ENCODE measurements at regions not wholly inside any gene's neighbourhood (a gene's known extent, or its start where the extent isn't known, plus 50 kb on each side); places are given as distances from the start of the nearest gene placed in this dataset.
A peak's percentile ranks its signal among the peaks of the same experiment; 100 is the strongest.

DNA sequence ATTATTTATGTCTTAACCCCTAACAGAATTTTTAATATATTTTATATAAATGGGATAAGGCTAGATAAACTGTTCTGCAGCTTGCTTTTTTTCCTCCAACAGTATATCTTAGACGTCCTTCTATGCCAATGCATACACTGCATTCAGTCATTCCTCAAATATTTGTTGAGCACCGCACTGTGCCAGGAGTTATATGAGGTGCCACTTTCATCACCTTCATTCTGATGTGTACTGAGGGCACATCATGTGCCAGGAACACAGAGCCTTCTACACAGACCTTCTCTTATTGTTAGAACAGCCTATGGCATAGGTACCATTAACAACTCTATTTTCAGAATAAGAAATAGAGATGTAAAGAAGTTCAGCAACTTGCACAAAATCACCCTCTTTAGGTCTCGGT lies 570.1 kb downstream of the CDK5RAP2 start:
- no peak for DNase-seq (ENCODE audit: low read depth in 3 of 3)

DNA sequence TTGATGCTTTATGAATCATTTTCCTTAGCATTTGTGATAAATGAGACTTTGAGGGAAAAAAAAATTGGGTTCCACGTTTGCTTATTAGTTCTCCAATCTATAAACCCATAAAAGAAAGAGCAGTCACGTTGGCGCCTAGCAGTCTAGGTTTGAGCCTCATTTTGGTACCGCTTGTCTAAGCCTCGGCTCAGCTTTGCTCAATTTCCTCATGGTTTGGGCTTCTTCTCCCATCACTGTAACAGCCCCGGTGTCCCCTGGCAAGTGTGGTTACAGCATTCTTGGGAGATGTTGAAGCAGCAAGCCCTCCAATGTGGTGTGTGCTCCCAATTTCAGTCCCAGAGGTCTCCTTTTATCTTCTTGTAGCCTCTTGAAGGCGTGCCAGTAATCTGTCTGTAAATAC lies 578.4 kb downstream of the CDK5RAP2 start:
- DNase-seq (ENCODE audit: low read depth in 3 of 3): no peak

DNA sequence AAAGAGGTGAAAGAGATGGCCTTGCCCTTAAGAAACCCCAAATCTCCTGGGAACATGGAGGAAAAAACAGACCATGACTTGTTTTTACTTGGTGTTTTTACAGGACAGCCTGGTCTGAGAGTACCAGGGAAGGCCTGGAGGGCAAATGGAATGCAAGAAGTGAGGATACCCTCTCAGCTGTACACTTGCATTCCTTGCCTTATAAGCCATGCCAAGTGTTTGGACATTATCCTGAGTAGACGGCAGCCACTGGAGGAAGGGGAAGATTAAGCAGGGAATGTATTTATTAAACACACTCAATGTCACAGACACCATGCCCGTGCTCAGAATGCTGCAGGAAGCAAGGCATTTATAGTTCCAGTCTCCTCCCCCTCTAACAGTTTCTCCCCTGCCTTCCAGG lies 581.4 kb downstream of the CDK5RAP2 start:
- no peak for DNase-seq (ENCODE audit: low read depth in 3 of 3)

DNA sequence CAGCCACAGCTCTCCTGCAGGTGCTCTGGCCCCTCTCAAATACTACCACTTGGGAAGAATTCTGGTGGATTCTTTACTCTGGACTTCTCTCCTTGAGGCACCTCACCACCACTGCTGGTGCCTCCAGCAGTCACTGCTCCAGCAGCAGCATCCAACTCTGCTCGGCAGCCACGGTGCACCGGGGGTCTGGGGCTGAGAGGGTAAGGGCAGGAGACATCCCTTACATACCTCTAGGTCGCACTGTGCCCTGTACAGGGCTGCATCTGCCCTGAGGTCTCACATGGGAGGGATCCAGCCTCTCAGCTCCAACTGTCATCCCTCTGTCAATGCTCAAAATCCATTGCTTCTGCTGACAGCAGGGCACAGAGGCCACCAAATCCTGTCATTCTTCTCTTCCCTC lies 588.2 kb downstream of the CDK5RAP2 start:
- DNase-seq (ENCODE audit: low read depth in 3 of 3): no peak

GRCh38 chr9:119986713-119987112 lies 593.3 kb downstream of the CDK5RAP2 start:
- no peak for DNase-seq (ENCODE audit: low read depth in 3 of 3)

- DNase-seq (ENCODE audit: low read depth in 3 of 3): no peak
These were observed 593.8 kb downstream of the CDK5RAP2 start for GRCh38 chr9:119986205-119986604.

DNA sequence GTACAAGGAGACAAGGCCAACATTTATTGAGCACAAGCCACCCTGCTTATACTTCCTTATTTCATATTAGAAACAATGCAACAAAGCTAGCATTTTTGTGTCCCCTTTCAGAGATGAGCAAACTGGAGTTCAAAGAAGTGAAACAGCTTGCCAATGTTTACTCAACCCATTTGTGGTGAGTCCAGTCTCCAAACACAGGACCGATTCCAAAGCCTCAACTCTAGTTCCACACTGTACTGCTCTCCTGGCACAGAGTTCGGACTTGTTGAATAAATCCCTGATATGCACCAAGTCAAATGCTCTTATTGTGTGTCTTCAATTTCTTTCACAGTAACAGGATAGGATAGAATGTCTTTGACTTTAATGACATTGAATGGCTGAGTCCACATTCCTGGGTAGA lies 604.8 kb upstream of the BRINP1 start:
- no peak for DNase-seq (ENCODE audit: low read depth in 3 of 3)

DNA sequence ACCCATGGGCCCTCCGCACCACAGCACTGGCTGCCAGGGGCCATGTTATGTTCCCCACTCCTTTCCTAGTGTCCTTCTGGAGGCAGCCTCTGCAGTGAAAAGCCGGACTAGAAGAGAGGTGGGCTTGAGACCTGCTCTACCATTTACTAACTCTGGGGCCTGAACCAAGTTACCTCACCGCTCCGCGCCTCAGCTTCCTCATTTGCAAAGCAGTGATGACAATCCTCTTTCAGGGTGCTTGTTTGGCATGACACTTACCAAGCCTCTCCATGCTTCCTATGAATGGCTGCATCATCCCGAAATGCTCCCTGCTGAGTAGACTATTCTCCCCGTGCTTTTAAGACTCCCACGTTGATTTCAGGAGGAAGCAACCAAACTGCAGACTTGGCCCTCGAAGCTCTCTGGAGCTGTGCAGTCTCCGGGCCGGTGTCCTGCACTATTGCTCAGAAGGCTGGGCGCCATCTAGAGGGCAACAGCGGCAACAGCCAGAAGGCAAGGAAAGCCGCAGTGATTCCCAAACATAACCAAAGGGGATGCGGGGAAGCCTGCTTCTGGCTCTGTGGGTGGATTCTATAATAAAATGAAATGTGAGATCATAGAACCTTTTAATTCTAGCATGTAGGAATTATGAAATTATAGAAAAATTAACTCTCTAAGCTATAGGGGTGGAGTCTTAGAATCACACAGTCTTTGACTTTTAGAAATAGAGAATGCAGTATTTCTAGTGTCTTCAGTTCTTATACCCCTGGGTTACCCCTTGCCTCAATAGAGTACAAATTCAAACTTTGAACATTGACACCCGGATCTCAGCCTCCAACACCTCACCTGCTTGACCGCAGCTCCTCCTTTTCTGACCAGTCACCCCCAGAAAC lies 599.8 kb upstream of the BRINP1 start:
- peak in 1 of 3 experiments; percentile 13 for DNase-seq (ENCODE audit: low read depth in 3 of 3)

- DNase-seq (ENCODE audit: low read depth in 3 of 3): no peak
These were observed 598.8 kb upstream of the BRINP1 start for GRCh38 chr9:119967867-119968535.

GRCh38 chr9:119963798-119964372 lies 594.6 kb upstream of the BRINP1 start:
- no peak for DNase-seq (ENCODE audit: low read depth in 3 of 3)

- no peak for DNase-seq (ENCODE audit: low read depth in 3 of 3)
These were observed 594.1 kb upstream of the BRINP1 start for GRCh38 chr9:119963258-119963797.

DNA sequence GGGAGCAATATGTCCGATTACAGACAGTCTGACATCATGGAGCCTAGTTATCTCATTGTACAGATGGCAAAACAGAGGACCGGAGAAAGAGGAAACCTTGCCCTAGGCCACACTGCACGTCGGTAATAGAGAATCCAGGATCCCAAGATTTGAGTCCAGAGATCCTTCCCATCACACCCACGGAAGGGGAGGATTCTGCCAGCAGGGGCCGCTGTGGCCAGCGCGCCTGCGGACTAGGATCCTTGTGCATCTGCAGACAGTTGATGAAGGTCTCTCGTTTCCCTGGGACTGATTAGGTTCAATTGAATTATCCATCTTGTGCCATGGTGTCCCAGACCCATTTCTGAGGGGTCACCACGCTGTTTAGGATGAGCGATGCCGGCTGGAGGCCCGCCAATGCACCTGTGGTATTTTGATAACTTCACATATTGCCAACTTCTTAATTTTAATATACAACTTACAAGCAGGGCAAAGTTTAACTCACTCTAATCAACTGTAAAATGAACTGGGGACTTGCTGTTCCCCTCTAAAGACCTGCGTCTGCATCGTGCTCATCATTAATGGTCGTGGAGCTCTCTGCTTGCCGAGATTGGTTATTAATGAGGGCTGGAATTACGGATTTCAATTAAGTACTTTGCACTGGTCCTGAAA lies 592.7 kb upstream of the BRINP1 start:
- DNase-seq (ENCODE audit: low read depth in 3 of 3): no peak

GRCh38 chr9:119959846-119960545 lies 590.8 kb upstream of the BRINP1 start:
- DNase-seq (ENCODE audit: low read depth in 3 of 3): no peak

DNA sequence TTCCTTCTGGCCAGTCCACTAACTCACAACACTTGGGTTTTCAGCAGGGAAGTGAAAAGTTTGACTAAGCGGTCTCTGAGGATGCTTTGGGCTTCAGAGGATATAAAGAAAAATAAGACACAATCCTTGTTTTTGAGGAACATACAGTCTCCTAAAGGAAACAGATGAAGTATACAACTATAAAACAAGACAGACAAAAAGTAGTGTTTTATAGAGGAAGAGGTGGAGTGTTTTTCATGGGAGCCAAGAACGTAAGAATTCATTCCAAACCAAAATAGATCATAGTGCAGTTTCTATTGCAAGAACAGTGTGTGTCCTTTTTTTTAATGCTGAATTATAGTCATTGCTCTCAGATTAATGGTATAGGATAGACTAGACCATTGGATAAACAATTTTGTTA lies 586.9 kb upstream of the BRINP1 start:
- no peak for DNase-seq (ENCODE audit: low read depth in 3 of 3)

GRCh38 chr9:119955276-119955675 lies 586.0 kb upstream of the BRINP1 start:
- DNase-seq (ENCODE audit: low read depth in 3 of 3): no peak

DNA sequence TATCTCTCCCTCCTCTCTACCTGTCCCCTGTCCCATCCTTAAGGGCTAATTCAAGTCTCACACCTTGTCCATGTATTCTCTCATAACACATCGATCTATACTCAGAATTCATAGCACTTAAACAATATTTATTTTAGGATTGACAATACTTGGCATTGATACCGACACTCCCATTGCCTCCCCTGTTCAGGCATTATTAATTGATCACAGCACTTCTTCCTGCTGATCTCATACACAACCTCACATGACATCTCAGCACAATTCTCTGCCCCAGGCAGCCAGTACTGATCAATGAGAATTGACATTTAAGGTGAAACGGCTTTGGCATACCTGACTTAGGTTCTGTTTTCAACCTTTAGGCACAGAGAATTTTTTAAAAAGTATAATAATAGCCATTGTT lies 582.4 kb upstream of the BRINP1 start:
- DNase-seq (ENCODE audit: low read depth in 3 of 3): no peak

GRCh38 chr9:119951090-119951489 lies 581.9 kb upstream of the BRINP1 start:
- no peak for DNase-seq (ENCODE audit: low read depth in 3 of 3)

DNA sequence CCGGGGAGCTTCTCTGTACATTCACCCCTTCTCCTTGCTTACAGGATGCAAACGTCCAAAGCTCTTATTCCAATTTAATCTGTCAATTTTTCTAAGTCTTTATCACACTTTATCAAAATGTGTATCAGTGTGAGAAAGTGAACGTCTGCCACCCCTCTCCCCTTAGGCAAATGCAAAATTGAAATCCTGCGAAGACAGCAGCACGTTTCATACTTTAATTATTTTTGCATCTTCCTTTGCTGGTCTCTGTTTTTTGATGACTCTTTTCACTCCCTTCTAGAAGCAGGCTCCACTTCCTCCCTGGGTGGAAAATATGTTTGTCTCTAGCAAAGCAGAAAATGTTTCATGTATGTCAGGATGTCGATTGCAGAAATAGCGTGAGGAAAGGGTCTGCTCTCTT lies 576.5 kb upstream of the BRINP1 start:
- no peak for DNase-seq (ENCODE audit: low read depth in 3 of 3)

GRCh38 chr9:119941091-119941490 lies 571.9 kb upstream of the BRINP1 start:
- no peak for DNase-seq (ENCODE audit: low read depth in 3 of 3)

GRCh38 chr9:119938871-119939270 lies 569.6 kb upstream of the BRINP1 start:
- DNase-seq (ENCODE audit: low read depth in 3 of 3): no peak

GRCh38 chr9:119934497-119934896 lies 565.3 kb upstream of the BRINP1 start:
- DNase-seq (ENCODE audit: low read depth in 3 of 3): no peak

DNA sequence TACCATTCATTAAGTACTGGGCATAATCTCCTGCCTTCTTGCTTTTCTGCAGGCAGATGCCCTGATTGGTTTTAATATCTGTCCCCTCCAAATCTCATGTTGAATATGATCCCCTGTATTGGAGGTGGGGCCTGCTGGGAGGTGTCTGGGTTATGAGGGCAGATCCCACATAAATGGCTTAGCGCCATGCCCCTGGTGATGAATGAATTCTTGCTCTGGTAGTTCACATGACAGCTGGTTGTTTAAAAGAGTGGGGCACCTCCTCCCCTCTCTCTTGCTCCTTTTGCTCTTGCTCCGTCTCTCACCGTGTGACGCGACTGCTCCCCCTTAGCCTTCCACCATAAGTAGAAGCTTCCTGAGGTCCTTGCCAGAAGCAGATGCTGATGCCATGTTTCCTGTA lies 564.0 kb upstream of the BRINP1 start:
- DNase-seq (ENCODE audit: low read depth in 3 of 3): no peak

Measured in stimulated activated CD4-positive, alpha-beta T cell treated with anti-CD3 and anti-CD28 coated beads, TNF-alpha, amount 100 ng/mL, for 4 hours (primary cell).